HEK293 (cell line): ENCODE measurements at regions not wholly inside any gene's neighbourhood (a gene's known extent, or its start where the extent isn't known, plus 50 kb on each side); places are given as distances from the start of the nearest gene placed in this dataset.
"Not testable (repeated sequence)": the region's sequence is repeated elsewhere in the genome, so short reads cannot be mapped to it uniquely, and the experiment has no call there.

Experiments used
- CTCF ChIA-PET: fragments of 350-600 bp; formaldehyde crosslinking; extraction: SDS; loops from one replicate; lab custom pipeline; 2021; ENCODE audit warnings: antibody characterized with exemption; lab: Yijun Ruan, JAX
- POLR2A ChIA-PET: fragments of 300-600 bp; formaldehyde crosslinking; extraction: SDS; loops from one replicate; lab custom pipeline; 2020; ENCODE audit warnings: antibody characterized with exemption, inconsistent platforms; lab: Yijun Ruan, JAX
- H3K27ac ChIP-seq: fragments of 200-500 bp; sonication (Bioruptor generic); 2 replicates; pipeline ENCODE4 v1.5.1; 2014; ENCODE audit warnings: low read depth, low read length, control low read depth, inconsistent platforms; ENCODE audit errors: extremely low read depth
- H3K36me3 ChIP-seq, 2 experiments: fragments of 200-500 bp in 1 of 2; sonication (Bioruptor generic) in 1 of 2; 1 replicate in 1 of 2; 2 replicates in 1 of 2; pipeline ENCODE4 v1.5.1; 2014 to 2017; ENCODE audit warnings: inconsistent platforms in 2 of 2, low read length in 2 of 2; ENCODE audit not compliant: control insufficient read depth in 2 of 2, insufficient read depth in 1 of 2
- H3K4me1 ChIP-seq: fragments of 200-500 bp; sonication (Bioruptor generic); 2 replicates; pipeline ENCODE4 v1.5.1; 2014; ENCODE audit warnings: mild to moderate bottlenecking, low read length, inconsistent platforms; ENCODE audit not compliant: control insufficient read depth, insufficient read depth
- H3K4me3 ChIP-seq: 2 replicates; pipeline ENCODE4 v1.5.1; 2011; ENCODE audit warnings: low read depth, mild to moderate bottlenecking, control low read depth, low read length, moderate library complexity
- H3K9me3 ChIP-seq: fragments of 200-500 bp; sonication (Bioruptor generic); 2 replicates; pipeline ENCODE4 v1.5.1; 2014; ENCODE audit warnings: low read depth, low read length, inconsistent platforms; ENCODE audit not compliant: control insufficient read depth, insufficient read depth
- KLF16 ChIP-seq: fragments of 450-650 bp; formaldehyde crosslinking; IDR thresholded peaks from 2 replicates; pipeline ENCODE4 v1.5.1; 2017; ENCODE audit warnings: missing biosample characterization, missing genetic modification characterization
- KLF7 ChIP-seq: fragments of 450-650 bp; formaldehyde crosslinking; IDR thresholded peaks from 2 replicates; pipeline ENCODE4 v1.5.1; 2016; ENCODE audit warnings: missing biosample characterization, missing genetic modification characterization, borderline replicate concordance
- KLF8 ChIP-seq: fragments of 450-650 bp; formaldehyde crosslinking; IDR thresholded peaks from 2 replicates; pipeline ENCODE4 v1.5.1; 2016; ENCODE audit warnings: missing biosample characterization, missing genetic modification characterization
- PRDM10 ChIP-seq: fragments of 450-650 bp; formaldehyde crosslinking; IDR thresholded peaks from 2 replicates; pipeline ENCODE4 v1.5.1; 2016; ENCODE audit warnings: missing biosample characterization, missing genetic modification characterization
- REPIN1 ChIP-seq: fragments of 450-650 bp; formaldehyde crosslinking; IDR thresholded peaks from 2 replicates; pipeline ENCODE4 v1.5.1; 2017; ENCODE audit warnings: missing biosample characterization, missing genetic modification characterization, low read depth
- YY1 ChIP-seq: fragments of 450-650 bp; formaldehyde crosslinking; IDR thresholded peaks from 2 replicates; pipeline ENCODE4 v1.5.1; 2018; ENCODE audit warnings: missing biosample characterization, missing genetic modification characterization
- ZBTB10 ChIP-seq: fragments of 450-650 bp; formaldehyde crosslinking; IDR thresholded peaks from 2 replicates; pipeline ENCODE4 v1.5.1; 2016; ENCODE audit warnings: missing biosample characterization, missing genetic modification characterization
- ZBTB17 ChIP-seq: fragments of 450-650 bp; formaldehyde crosslinking; IDR thresholded peaks from 2 replicates; pipeline ENCODE4 v1.5.1; 2016; ENCODE audit warnings: missing biosample characterization, missing genetic modification characterization
- ZFHX2 ChIP-seq: fragments of 450-650 bp; formaldehyde crosslinking; conservative IDR thresholded peaks from 2 replicates; pipeline ENCODE4 v1.5.1; 2016; ENCODE audit warnings: missing biosample characterization, missing genetic modification characterization
- ZNF112 ChIP-seq: fragments of 450-650 bp; formaldehyde crosslinking; IDR thresholded peaks from 2 replicates; pipeline ENCODE4 v1.5.0; 2017; ENCODE audit warnings: missing biosample characterization, missing genetic modification characterization
- ZNF140 ChIP-seq: fragments of 450-650 bp; formaldehyde crosslinking; IDR thresholded peaks from 2 replicates; pipeline ENCODE4 v1.5.1; 2016; ENCODE audit warnings: missing biosample characterization, missing genetic modification characterization
- ZNF18 ChIP-seq: fragments of 450-650 bp; formaldehyde crosslinking; IDR thresholded peaks from 2 replicates; pipeline ENCODE4 v1.5.1; 2016; ENCODE audit warnings: missing biosample characterization, missing genetic modification characterization
- ZNF324 ChIP-seq: fragments of 450-650 bp; formaldehyde crosslinking; IDR thresholded peaks from 2 replicates; pipeline ENCODE4 v1.5.1; 2016; ENCODE audit warnings: missing biosample characterization, missing genetic modification characterization
- ZNF580 ChIP-seq: fragments of 450-650 bp; formaldehyde crosslinking; IDR thresholded peaks from 2 replicates; pipeline ENCODE4 v1.5.1; 2016; ENCODE audit warnings: missing biosample characterization, missing genetic modification characterization
- ZNF624 ChIP-seq: fragments of 450-650 bp; formaldehyde crosslinking; IDR thresholded peaks from 2 replicates; pipeline ENCODE4 v1.5.1; 2017; ENCODE audit warnings: missing biosample characterization, missing genetic modification characterization
- ZNF792 ChIP-seq: fragments of 450-650 bp; formaldehyde crosslinking; IDR thresholded peaks from 2 replicates; pipeline ENCODE4 v1.5.1; 2016; ENCODE audit warnings: missing biosample characterization, missing genetic modification characterization

GRCh38 chr7:65798111-65799075 is 74.5 kb upstream of the VKORC1L1 start:
- CTCF ChIA-PET: no interaction called here
- Histone ChIP-seq H3K9me3 (no peaks in the 10 kb centered on the region), H3K4me3 (no peak overlapping the region), H3K27ac (no peak overlapping the region), H3K36me3 (no peaks in the 10 kb centered on the region), H3K4me1 (no peaks in the 10 kb centered on the region)
- POLR2A ChIA-PET: no interaction called here
- TF ChIP-seq REPIN1 (tag by site-specific recombination) (no peak), YY1 (tag by site-specific recombination) (no peak), ZBTB10 (no peak), PRDM10 (tag by site-specific recombination) (no peak), ZNF140 (no peak), ZNF324 (tag by site-specific recombination) (no peak), ZNF112 (tag by site-specific recombination) (no peak), KLF16 (tag by site-specific recombination) (no peak), ZNF624 (tag by site-specific recombination) (no peak), KLF7 (tag by site-specific recombination) (no peak), ZNF792 (tag by site-specific recombination) (no peak), ZNF580 (tag by site-specific recombination) (no peak), ZNF18 (tag by site-specific recombination) (no peak), ZBTB17 (no peak), ZFHX2 (no peak), KLF8 (no peak)

- CTCF ChIA-PET, H3K36me3 ChIP-seq, H3K9me3 ChIP-seq, H3K4me3 ChIP-seq, H3K4me1 ChIP-seq, H3K27ac ChIP-seq, POLR2A ChIA-PET: not testable (repeated sequence)
Measured at GRCh38 chr7:65800191-65800590, 72.7 kb upstream of the VKORC1L1 start.
